HCT116 (cell line): ENCODE measurements at regions not wholly inside any gene's neighbourhood (a gene's known extent, or its start where the extent isn't known, plus 50 kb on each side); places are given as distances from the start of the nearest gene placed in this dataset.

Experiments
- EGR1 ChIP-seq: IDR thresholded peaks from 2 replicates; pipeline ENCODE4 v1.6.1; 2012; ENCODE audit warnings: low read depth
- EZH2 ChIP-seq: fragments of 200-600 bp; sonication (generic); IDR thresholded peaks from 2 replicates; pipeline ENCODE4 v1.6.1; 2017; ENCODE audit warnings: antibody characterized with exemption, mixed run types
- EZH2phosphoT487 ChIP-seq: fragments of 200-600 bp; IDR thresholded peaks from 2 replicates; pipeline ENCODE4 v1.6.1; 2018; ENCODE audit warnings: antibody characterized with exemption, borderline replicate concordance
- JUND ChIP-seq: IDR thresholded peaks from 2 replicates; pipeline ENCODE4 v1.6.1; 2012
- POLR2A ChIP-seq: IDR thresholded peaks from 2 replicates; pipeline ENCODE4 v1.7.0; 2011; ENCODE audit warnings: borderline replicate concordance; ENCODE audit not compliant: insufficient read depth, insufficient read length; ENCODE audit errors: extremely low read depth
- SIN3A ChIP-seq: IDR thresholded peaks from 2 replicates; pipeline ENCODE4 v1.6.1; 2012; ENCODE audit warnings: low read depth
- SP1 ChIP-seq: IDR thresholded peaks from 2 replicates; pipeline ENCODE4 v1.6.1; 2012; ENCODE audit warnings: low read depth
- TCF7L2 ChIP-seq: IDR thresholded peaks from 2 replicates; pipeline ENCODE4 v1.7.0; 2011; ENCODE audit warnings: borderline replicate concordance, inconsistent platforms; ENCODE audit not compliant: insufficient read depth, insufficient read length; ENCODE audit errors: extremely low read depth
- YY1 ChIP-seq: IDR thresholded peaks from 2 replicates; pipeline ENCODE4 v1.6.1; 2011; ENCODE audit warnings: low read length, low read depth, moderate library complexity, mild to moderate bottlenecking; ENCODE audit not compliant: insufficient replicate concordance; ENCODE audit errors: extremely low read depth
- TF ChIP-seq, protein P1 (sequence below): IDR thresholded peaks from 2 replicates; pipeline ENCODE4 v1.6.1; 2012
- TF ChIP-seq, protein P2 (sequence below), 3 experiments: fragments of 200-600 bp in 1 of 3; sonication (generic) in 1 of 3; IDR thresholded peaks in 2 of 3; conservative IDR thresholded peaks in 1 of 3; 2 replicates each; pipeline ENCODE4 v1.5.1; 2012 to 2017; ENCODE audit warnings: low read depth in 2 of 3, low read length in 2 of 3, antibody characterized with exemption in 1 of 3, borderline replicate concordance in 1 of 3, control low read depth in 1 of 3, mild to moderate bottlenecking in 1 of 3, mixed read lengths in 1 of 3, mixed run types in 1 of 3, moderate library complexity in 1 of 3; ENCODE audit not compliant: insufficient read depth in 1 of 3

DNA sequence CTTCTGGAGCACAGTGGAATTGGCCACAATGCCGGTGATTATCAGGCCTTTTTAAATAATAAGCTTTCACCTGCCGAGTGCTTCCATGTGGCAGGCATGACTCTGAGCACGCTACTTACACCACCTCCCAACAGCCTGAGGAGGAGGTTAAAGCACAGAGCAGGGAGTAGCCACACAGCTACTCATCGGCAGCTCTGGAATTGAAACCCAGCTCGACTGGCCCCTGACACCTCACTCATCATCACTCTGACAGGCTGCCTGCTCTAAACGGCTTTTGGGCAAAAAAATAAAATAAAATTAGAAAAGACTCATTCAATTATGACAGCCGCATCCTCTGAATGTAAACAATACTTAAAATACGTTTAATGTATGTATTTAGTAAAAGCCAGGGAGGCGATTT is 326.4 kb upstream of the NOCT start:
- TF ChIP-seq JUND: no peak
- no peak for TF ChIP-seq SIN3A
- TF ChIP-seq EZH2: no peak
- TF ChIP-seq, protein P1, sequence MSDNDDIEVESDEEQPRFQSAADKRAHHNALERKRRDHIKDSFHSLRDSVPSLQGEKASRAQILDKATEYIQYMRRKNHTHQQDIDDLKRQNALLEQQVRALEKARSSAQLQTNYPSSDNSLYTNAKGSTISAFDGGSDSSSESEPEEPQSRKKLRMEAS: no peak
- no peak for TF ChIP-seq YY1
- no peak for TF ChIP-seq TCF7L2
- no peak for TF ChIP-seq POLR2A
- TF ChIP-seq, protein P2, sequence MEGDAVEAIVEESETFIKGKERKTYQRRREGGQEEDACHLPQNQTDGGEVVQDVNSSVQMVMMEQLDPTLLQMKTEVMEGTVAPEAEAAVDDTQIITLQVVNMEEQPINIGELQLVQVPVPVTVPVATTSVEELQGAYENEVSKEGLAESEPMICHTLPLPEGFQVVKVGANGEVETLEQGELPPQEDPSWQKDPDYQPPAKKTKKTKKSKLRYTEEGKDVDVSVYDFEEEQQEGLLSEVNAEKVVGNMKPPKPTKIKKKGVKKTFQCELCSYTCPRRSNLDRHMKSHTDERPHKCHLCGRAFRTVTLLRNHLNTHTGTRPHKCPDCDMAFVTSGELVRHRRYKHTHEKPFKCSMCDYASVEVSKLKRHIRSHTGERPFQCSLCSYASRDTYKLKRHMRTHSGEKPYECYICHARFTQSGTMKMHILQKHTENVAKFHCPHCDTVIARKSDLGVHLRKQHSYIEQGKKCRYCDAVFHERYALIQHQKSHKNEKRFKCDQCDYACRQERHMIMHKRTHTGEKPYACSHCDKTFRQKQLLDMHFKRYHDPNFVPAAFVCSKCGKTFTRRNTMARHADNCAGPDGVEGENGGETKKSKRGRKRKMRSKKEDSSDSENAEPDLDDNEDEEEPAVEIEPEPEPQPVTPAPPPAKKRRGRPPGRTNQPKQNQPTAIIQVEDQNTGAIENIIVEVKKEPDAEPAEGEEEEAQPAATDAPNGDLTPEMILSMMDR (IDR thresholded peaks at IDR 0.05 in 2 of 3, conservative IDR thresholded peaks at IDR 0.05 in 1 of 3; ENCODE audit: borderline replicate concordance in 1 of 3, insufficient read depth in 1 of 3, low read depth in 2 of 3, low read length in 2 of 3): no peak
- TF ChIP-seq EZH2phosphoT487: no peak
- no peak for TF ChIP-seq EGR1
- TF ChIP-seq SP1: no peak
